NCI-H2029 (cell line): ENCODE measurements at regions not wholly inside any gene's neighbourhood (a gene's known extent, or its start where the extent isn't known, plus 50 kb on each side); places are given as distances from the start of the nearest gene placed in this dataset.

Source experiments
- DNase-seq: peaks from one replicate; lab custom pipeline; 2025; lab: John Stamatoyannopoulos, UW

DNA sequence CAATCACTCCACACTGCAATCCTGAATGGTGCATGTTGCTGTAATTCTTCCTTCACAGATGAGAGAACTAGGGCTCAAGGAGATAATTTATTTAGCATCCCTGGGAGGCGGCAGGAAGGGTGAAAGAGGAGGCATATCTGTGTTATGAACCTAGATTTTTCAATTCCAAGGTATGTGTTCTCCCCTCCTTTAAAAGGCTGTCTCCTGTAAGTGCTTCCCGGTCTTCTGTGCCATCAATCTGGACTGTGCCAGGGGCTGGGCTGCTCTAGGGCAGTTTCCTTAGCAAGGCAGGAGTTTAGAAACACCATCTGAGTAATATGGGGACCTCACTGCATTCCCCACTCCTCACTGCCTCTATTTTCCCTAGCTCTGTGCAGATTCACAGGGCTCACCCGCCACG lies 185.0 kb downstream of the RFC3 start:
- no peak for DNase-seq

DNA sequence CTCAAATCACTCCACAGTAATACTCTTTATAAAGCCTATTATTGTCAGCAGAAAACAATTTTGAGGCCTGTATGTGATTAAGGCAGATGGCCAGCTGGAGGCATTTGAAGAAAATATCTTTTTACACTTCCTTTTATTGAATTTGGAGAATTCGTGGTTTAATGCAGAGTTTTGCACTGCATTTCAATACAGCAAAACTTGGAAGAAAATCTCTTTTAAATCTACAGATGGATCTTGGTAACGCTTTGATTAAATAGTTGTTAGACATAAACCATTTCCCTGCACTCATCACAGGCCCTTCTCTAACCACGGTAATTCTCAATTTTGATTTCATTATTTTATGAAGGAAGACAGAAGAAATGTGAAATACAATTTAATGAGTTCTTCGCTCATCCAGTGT lies 185.7 kb downstream of the RFC3 start:
- no peak for DNase-seq

DNA sequence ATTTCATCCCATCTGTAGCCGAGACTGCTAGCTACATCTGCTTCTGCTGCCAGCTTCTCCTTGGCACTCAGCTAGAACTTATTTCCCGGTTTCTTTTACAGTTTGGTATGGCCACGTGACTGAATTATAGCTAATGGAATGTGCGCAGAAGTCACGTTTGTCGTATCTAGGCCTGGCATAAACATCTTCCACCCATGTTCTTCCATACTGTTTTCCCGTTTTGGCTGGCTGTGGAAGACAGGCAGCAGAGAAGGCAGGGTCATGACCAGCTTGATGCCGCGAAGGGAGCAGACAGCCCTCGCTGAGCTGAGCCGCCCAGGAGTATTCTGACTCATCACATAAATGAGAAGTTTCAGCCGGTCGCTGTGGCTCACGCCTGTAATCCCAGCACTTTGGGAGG lies 186.7 kb downstream of the RFC3 start:
- no peak for DNase-seq

GRCh38 chr13:34006011-34006410 lies 188.1 kb downstream of the RFC3 start:
- no peak for DNase-seq

DNA sequence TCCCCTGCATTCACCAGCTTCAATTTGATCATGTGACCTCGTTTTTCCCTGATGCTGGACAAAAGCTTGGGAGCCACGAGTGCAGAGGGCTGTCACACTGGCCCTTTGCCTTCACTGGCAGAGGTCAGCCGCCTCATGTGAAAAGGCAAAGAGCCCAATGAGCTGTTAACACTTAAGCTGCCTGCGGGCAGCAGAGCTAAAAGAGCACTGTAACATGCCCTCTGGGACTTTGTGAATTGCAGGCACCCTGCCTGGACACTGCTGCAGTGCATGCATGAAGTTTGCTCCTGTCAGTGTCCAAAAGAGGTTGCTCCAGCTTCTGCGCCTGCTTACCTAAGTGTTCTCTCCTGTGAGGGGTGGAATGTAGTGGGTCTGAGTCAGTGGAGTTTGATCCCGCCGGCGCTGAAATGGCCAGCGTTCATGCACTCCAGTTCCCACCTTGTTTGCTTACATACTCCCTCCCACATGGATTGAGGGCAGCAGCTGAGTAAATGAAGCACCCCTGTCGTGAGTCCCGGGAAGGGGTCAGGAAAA lies 193.7 kb downstream of the RFC3 start:
- no peak for DNase-seq

- no peak for DNase-seq
These were observed 194.4 kb downstream of the RFC3 start for GRCh38 chr13:34012382-34012781.

- no peak for DNase-seq
These were observed 195.1 kb downstream of the RFC3 start for GRCh38 chr13:34013061-34013460.

GRCh38 chr13:34017231-34017630 lies 199.3 kb downstream of the RFC3 start:
- no peak for DNase-seq

GRCh38 chr13:34019870-34020269 lies 201.9 kb downstream of the RFC3 start:
- DNase-seq, result no peak

DNA sequence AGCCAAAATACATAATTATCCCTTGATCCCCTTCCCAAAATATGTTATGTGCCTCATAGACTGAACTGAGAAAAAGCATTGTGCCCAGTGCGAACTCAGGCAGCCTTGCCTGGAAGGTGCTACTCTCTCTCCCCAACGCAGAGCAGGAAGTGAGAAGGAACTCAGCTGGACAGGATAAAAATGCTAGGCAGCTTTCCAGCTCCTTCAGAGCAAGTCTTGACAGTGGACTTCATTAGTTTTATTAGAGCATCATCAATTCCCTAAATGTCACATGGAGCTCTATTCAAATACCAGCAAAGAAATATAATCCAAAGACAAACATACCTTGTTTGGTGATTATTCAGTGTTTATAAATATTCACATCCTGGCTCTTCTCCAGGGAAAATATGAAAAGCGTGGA lies 202.4 kb downstream of the RFC3 start:
- DNase-seq, result no peak

DNA sequence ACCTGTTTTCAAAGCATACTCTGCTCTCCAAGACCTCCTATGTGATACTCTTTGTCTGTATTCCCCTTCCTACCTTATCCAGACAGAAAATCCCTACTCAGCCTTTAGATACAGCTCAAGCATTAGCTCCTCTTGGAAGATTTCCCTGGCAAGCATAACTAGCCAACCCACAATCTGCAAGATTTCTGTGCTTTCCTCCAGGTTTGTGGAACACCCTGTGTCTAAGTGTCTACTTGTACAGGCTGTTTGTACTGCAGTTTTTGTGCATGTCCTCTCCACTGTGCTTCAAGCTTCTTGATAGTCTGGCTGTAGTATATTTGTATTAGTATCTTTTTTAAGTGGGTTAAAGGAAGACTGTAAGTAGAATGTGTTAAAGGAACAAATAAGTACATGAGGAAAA lies 203.7 kb downstream of the RFC3 start:
- DNase-seq, result no peak

- DNase-seq, result no peak
These were observed 207.8 kb downstream of the RFC3 start for GRCh38 chr13:34025746-34026145.

GRCh38 chr13:34026308-34026707 lies 208.4 kb downstream of the RFC3 start:
- DNase-seq, result no peak

DNA sequence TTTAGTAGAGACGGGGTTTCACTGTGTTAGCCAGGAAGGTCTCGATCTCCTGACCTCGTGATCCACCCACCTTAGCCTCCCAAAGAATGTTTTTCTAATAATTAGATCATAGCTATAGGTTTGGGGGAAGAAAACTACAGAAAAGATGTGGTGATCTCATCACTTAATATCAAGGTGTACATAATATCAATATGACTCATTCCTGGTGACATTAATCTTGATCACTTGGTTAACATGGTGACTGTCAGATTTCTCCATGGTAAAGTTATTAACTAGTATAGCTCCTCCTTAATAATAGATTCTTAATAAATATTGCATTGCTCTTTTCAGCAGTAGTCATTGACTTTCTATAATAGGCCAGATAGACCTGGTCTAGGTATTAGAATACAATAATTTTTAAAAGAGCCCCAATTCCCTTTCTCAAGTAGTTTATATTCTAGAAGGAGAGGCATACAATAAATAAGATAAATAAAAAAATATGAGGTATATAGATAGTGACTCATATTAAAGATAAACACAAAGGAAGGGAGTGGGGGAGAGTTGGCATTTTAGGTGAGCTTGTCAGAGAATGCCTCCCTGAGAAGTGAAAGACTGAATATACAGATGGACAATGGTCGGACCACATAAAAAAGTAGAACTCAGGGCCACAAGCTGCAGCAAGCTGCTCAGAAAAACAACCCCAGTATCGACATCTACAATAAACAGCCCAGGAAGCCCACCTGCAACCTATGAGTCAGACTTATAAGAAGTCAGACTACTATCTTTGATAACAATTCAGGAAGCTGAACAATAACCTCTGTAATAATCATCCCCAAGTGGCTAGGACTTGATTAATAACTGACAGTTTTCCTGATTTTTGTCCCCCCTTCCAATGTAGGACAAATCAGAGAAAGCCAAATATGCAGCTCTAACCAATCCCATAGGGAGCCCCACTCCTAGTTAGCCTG lies 210.8 kb downstream of the RFC3 start:
- DNase-seq, result no peak

GRCh38 chr13:34030782-34031181 lies 212.8 kb downstream of the RFC3 start:
- no peak for DNase-seq

- DNase-seq, result no peak
These were observed 213.7 kb downstream of the RFC3 start for GRCh38 chr13:34031610-34032009.

DNA sequence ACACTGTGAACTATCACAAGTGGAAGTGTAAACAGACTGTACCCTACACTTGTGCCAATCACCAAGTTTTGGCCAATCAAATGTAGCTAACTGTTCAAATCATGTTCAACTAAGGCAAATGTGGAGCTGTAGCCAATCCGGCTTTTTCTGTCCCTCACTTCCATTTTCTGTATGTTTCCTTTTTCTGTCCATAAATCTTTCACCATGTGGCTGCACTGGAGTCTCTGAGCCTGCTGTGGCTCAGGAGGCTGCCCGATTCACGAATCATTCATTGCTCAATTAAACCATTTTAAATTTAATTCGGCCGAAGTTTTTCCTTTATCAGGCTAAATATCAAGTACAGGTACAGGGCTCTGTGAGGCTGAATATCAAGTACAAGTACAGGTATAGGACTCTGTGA lies 216.5 kb downstream of the RFC3 start:
- DNase-seq, result no peak

DNA sequence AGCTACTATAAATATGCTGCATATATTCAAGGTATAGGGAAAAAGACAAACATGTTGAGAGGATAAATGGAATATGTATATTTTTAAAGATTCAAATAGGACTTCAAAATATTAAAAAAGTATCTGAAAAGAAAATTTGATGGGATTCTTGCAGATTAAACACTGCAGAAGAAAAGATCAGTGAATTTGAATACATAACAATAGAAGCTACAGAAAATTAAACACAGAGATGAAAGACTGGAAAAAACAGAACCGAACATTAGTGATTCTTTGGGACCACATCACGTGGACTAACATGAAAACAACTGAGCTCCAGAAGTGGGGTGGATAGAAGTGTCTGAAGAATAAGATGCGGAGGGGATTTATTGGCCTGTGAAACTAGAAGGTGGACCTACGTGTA lies 217.2 kb downstream of the RFC3 start:
- DNase-seq, result no peak

DNA sequence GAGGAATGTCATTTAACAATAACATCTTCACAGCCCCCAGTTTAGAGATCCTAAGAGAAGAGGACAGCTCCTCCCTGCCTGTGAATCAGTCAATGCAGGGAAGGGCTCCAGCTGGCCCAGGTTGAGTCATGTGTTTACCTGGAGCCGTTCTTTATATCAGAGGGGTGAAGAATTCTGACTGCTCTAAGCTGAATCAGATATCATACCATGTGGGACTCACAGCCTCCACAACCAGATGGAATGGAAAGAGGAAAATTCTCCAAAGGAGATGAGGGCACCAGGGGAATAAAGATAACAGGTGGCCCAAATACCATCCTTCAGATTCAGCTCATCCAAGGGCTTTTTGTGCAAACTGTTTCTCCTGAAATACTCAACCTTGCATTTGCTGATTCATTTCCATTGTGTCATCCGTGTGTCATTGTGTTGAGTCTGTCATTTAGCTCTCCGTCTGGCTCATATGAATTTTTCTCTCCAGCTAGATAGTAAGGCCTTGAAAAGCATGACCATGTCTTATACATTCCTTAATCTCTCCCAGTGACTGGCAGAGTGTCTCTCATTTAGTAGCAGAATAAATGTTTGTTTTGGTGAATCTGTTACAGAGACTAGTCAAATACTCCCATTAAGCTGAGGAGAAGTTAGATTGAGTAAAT lies 217.9 kb downstream of the RFC3 start:
- DNase-seq, result no peak

GRCh38 chr13:34037636-34038540 lies 219.9 kb downstream of the RFC3 start:
- no peak for DNase-seq

DNA sequence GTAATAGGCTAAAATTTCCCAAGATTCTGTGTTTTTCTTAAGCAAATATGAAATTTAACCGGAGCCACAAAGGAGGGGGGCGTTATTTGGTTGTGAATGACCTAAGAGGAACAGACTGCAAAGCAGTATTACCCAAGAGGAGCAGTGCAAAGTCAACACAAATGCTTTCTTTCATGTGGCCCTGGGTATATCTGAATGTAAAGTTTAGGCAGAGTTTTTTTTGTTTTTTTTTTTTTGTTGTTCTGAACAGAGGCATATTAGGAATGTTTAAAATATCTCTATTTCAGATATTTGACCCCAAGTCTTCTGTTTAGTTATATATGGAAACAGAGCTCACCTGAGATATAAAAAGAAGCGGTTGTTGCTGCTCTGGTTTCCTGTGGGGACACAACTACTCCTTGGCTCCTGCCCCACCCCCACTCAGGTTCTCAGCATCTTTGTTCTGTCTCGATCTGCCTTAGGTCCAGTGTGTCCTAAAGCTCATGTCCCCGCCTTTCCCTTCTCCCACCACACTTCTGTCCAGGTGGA lies 220.7 kb downstream of the RFC3 start:
- no peak for DNase-seq

- DNase-seq, result no peak
These were observed 221.7 kb downstream of the RFC3 start for GRCh38 chr13:34039678-34040077.
